CD4-positive, alpha-beta T cell treated with Interleukin-10 for 1 hour (primary cell): ENCODE measurements at regions not wholly inside any gene's neighbourhood (a gene's known extent, or its start where the extent isn't known, plus 50 kb on each side); places are given as distances from the start of the nearest gene placed in this dataset.

Experiments used
- DNase-seq: peaks from one replicate; pipeline ENCODE4 v3.0.0-alpha.2; 2020

DNA sequence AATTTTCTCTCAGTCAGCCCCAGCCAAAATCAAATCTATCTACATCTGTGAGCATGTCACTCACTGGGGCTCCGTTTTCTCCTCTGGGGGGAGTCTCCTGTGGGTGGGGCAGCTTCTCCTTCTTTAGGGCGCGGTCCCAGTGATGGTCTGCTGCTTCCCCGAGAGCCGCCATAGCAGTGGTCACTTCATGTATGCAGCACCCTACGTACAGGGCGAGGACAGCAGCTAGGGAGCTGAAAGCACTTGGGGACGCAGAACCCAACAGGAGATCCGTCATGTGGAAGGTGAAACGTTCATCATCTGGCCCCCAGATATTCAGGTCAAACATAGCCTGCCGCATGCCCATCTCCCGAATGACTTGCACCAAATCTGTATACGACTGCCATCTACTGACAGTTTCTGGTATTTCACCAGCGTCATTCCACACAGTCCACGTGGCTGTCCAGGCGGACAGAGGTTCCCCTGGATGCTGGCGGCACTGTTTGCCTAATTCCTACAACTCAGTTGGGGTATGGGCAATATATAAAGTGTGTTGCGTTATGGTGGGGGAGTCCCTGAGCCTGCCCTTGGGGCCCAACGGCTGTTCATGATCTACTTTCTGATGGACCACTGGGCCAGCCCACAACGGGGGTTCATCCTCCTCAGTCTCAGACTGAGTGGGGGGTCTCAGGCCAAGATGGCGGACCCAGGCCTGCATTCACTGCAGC is 795.0 kb downstream of the EFNA5 start:
- no peak for DNase-seq

DNA sequence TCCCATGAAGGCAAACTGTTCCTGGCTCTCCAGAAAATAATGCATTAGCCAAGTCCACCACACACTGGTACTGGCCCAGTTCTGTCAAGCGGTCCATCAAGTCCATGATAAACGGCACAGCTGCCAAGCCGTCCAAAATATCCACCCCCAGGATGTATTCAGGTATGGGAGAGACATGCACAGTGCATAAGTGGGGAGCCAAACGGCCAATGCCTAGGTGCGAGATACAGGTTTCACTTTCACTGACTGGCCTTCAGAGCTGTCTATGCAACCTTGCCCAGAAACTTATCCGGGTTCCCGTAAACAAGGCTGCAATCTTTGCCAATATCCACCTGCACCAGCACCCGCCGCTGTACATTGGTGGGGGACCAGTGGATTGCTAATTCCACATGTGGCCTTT is 795.8 kb downstream of the EFNA5 start:
- no peak for DNase-seq

DNA sequence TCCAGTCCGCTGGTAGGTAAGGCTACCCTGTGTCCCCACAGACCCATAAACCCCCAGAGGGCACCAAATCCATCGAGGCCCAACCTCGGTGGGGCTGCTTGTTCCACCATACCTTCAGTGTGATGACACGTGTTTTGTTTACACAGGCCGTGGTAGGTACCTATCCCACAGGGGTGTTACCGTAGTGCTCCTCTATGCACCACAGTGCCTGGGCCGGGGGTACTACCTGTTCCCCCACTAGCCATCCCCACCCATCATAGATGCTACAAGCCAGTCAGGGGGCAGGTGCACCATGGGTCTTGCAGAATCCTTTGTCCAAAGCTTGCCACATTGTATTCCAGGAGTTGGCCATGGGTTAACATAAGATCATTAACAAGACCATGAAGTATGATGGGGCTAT is 796.2 kb downstream of the EFNA5 start:
- DNase-seq = no peak

DNA sequence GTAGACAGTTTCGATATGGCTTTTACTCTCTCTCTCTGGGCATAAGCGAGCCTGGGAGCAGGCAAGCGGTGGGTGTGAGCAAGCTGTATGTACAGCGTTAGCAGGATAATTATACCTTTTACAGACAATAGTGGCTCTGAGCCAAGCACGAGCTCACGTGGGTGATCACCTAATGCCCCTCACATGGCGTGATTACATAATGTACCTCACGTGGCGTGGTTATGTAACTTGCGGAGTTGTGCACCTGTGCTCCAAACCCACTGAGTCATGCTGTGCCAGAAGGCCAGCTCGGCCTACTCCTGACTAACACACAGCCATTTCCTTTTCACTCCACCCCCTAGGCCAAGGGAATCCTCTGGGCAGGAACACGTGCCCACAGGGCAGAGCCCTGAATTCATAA is 797.2 kb downstream of the EFNA5 start:
- no peak for DNase-seq

DNA sequence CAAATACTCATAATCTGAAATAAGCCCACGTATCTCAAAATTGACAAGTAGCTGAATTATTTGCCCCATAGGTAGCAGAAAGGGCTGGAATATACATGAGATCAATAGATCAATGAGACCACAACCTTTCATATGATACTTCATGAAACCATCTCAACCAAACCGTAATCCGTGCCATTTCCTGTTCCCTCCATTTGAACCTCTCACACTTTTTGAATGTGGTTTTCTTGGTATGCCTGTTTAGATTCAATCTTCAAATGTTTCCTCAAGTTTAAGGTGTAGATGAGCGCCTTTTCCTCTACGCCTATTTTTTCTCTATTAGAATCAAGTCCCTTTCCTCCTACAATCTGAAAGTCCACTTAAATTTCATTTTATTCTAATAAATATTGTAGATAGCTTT is 805.5 kb downstream of the EFNA5 start:
- no peak for DNase-seq

DNA sequence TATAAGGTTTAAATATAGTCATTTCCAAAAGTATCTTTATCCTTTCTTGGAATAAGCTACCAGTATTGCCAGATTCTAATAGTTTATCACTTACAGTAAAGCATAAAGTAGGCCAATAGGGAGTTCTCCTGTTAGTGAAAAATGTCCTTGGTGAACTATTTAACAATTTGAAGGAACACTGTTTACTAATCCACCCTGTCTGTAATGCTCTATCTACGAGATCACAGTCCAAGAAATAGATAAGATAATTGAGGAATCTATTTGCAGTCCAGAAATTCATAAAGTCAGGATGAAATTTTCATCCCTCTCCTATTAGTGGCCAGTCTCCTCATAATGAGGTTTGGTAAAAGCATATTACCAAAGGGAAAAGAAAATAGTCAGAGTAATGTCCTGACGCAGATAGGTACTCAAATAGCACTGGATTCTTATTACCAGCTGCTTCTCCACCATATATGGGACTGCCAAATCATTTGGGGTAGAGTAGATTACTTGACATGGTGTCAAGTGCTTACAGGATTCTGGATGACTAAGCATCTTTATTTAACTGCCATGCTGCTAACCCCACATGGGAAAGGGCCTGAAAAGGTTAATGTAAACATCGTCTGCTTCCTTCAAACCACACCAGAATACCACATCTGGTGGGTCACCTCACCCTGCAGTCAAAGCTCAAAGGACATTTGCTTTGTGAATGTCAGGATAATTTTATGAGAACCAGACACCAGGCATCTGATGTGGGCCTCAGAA is 808.1 kb downstream of the EFNA5 start:
- no peak for DNase-seq

DNA sequence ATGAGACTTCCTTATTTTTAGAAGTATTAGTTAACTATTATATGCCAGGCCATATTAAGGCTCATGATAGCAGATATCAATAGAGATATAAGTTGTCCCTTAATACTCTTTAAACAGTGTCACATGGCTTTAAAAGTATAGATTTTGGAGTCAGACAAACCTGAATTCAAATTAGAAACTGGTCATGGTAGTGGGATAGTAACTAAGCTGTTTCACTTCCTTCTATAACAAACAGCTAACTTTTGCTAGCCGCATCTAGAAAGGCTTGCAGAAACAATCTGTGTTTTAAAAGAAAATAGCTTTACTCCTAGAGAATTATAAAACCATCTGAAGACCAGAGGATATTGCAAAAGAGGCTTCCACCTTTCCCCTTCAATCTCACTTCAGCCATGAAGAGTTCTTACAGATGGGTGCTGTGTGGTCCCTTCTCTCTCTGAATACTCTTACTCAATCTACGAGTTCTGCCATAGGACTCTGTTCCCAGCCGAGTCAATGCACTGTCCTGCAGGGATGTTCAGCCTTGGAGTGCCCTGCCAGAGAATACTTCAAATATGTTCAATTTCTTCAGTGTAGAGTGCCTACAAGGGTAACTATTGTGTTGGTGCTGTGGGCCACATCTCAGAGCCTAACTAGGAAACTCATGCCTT is 810.2 kb downstream of the EFNA5 start:
- no peak for DNase-seq

DNA sequence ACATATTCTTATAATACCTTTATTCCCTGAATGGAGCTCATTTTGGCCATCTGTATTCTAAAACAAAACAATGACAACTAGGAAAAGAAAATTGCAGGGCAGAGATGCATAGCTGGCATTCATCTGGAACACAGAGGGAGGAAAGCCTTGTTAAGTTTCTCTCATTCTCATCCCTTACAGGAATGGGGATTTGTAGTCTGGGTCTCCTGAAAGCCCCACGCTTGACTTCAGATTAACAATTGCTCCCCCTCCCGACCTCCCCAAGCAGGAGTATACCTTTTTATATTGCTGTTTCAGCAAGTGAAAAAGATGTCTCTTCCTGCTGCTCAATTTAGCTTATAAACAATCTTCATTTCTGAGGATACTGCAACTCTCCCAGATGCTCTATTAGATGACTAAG is 812.1 kb downstream of the EFNA5 start:
- DNase-seq = no peak

DNA sequence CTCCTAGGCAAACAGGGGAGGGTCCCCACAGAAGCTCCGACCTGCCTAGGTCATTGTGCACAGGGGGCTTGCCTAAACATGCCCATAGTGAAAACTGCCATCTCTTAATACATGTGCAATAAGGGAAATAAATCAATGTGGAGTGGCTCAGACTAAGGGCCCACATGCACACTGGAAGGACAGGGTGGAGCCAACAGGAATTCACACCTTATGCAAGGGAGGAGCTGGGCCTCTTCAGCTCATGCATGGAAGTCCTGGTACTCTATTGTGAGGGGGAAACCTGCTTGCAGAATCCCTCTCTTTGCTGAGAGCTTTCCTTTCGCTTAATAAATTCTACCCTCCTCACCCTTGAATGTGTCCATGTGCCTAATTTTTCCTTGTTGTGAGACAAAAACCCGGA is 815.8 kb downstream of the EFNA5 start:
- no peak for DNase-seq

DNA sequence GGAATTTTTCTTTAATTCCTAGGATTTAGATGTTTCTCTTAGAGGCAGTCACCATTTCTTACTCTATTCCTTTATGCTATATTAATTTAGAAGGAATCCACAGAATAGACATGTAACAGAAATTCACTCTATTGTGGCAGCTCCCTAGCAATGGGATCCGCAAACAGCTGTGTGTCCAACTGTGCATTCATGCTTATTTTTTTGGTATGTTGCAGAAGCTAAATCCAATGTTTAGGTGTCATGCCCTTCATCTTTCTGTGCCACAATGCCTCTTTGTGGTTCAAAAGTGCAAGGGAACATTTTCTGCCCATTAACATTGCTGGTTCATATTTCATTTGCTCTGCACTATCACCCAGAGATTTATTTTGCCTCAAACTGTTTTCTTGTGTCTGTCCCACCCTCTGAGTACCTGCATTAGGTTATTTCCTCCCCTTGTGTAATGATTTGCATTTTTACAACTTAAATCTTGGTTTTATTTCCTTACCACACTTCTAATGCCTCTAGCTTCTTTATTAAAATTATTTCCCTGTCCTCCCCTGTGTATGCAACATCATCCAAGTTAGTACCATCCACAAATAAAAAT is 816.5 kb downstream of the EFNA5 start:
- DNase-seq = no peak

DNA sequence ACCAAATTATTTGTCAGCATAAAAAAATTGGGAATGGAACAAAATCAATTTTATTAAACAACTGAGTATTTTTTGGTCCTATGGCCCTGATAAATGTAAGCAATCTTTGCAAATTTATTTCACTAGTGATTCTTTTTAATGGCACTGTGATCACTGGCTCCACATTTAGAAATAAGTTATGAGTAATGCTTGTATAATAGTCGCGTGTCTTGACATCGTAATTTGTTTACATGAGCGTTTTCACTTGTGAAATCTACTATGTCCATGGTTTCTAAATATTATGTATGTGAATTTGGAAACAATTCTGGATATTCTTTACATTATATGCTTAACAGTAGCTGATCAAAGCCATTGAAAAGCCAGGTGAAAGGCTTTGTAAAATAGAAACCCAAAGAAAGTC is 817.5 kb downstream of the EFNA5 start:
- DNase-seq = no peak

DNA sequence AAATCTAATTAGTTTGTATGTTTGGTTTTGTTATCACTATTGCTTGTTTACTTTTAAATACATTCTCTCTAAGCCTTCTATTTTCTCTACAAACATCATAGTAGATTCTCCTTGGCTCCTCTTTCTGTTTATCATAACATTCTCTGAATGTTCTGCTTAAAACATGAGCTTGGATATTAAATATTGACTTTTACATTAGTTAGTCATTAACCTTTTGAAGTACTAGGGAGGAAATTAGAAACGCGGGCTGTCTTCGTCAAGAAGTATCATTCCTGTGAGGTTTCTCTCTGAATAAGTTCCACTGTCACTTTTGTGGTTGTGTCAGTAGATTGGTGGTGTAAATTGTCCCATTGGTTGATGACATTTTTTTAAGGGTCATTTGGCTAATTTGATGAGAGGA is 821.5 kb downstream of the EFNA5 start:
- no peak for DNase-seq

DNA sequence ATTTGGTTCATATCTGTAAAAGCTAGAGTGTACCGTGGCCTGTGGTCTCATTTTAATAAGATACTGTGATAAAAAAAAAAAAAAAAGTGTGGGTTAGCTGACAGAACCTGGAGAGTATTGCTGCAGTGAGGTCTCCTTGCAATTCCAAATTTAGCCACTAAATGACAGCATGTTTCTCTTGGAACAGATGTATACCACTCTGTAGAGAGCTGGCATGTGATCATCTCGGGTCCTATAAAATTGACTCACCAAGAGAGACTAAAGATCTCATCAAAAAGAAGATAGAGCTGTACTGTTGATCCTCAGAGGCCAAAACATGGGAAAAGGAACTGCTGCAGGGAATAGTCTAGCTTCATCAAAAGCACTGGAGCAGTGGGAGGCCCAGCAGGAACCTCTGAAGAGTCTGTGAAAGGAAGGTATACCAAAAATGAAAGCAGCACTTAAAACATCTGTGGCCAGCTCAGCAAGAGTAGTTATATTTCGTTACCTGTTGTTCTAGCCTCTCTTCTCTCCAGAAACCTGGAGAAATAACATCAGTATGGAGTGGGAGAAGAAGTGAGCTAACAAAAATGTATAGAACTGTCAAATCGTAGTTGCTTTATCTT is 826.8 kb downstream of the EFNA5 start:
- no peak for DNase-seq

DNA sequence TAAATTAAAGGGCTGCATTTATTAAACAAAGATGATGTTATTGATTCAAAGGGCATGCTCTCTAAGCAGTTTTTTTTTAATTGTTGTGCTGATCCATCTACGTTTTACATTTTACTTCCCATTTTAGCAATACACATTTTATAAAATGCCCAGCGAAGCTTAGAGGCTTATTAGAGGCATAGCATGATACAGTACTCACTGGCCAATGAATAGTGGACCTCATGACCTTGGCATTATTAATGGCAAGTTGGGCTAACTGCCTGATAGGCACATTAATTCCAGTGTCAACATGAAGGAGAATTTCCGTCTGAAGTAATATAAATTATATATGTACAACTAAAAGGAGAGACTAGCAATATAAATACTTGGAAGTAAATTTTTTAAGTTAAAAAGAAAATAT is 837.2 kb downstream of the EFNA5 start:
- no peak for DNase-seq

DNA sequence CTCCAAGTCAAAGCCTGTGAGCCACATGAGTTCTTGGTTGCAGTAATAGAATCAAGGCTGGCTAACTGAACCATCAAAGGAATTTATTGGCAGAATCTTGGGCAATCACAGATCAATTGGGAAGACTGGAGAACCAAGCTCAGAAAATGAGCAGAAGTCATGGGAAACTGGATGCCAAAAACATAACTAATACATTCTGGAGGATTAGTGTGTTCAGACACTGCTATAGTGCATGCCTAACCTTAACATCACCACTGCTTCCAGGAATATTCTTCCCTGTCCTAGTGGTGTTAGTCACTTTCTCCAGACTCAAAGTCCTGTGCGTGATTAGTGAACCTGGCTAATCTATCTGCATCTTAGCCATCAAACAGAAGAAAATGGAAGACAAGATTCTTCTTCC is 843.7 kb downstream of the EFNA5 start:
- DNase-seq = no peak

DNA sequence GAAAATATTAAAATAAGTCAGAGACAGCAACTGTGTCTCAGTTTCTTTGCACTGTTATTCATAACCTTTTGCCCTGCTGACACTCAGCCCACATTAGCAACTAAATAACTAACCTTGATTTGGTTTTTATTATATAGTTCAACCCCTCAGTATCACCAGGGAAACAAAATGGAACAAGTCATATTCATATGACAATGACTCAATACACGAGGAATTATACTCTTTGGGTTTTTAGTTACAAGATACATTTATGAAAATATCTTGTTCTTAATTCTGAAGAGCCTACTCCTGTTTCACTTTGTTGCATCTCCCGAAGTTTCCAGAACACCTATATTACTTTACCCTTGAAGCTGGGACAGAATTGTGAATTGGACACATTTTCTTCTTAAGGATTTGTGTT is 845.4 kb downstream of the EFNA5 start:
- no peak for DNase-seq

DNA sequence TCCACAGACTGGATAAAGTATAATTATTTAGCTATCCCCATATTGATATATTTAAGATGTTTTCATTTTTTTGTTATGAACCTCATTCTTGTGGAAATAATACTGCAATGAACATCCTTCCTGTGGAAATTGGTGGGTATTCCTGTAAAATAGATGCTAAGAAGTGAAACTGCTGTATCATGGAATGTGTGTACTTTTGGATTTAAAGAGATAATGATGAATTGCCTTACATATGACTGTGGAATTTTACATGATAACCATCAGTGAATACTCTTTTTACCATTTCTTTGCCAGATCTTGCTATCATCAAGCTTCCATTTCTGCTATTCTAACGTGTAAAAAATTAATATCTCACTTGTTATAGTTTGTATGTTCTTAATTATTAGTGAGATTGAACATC is 847.9 kb downstream of the EFNA5 start:
- DNase-seq = no peak

DNA sequence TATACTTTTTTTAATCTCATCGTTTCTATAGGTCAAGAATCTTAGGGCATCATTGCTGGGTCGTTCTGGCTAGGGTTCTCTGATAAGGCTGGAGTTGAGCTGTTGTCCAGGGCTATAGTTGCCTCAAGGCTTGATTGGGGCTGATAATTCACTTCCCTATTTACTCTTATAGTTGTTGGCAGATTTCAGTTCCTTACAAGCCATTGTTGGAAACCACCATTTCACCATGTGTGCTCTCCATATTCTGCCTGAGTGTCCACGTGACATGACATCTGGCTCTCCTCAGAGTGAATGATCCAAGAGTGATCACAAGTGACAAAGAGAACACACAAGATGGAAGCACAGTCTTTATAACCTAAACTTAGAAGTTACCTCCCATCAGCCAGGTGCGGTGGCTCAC is 852.2 kb downstream of the EFNA5 start:
- no peak for DNase-seq

DNA sequence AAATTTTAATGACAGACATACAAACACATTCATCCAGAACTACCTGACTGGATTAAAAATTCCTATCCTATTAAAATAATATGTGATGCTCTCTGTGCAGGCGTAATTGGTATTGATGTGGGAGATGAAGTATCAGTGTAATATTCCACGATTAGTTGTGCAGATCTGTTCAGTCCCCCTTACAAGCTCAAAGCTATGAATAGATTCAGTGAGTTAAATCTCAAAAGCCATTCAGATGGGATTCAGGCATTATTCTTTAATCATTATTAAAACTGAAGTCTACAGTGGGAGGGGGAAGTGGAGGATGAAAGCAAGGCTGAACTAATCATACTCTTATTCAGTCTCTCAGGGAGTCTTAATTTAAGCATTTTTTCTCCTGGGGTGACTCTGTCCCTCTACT is 855.8 kb downstream of the EFNA5 start:
- DNase-seq = no peak

DNA sequence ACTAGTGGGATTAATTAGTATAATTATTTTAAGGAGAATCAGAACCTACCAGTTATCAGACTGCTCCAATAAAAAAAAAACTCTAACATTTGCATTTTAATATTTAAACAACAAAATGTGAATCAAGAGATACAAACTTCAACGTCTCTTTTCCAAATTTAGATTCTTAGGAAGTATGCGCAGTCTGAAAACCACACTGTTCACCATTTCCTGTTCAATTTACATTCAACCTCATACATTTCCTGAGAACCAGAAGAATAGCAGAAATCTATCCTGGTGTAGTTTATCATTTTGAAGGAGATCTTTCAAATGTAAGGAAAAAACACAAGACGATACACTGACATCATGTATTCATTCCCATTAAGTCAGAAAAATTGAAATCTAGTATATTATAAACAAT is 869.2 kb downstream of the EFNA5 start:
- no peak for DNase-seq

DNA sequence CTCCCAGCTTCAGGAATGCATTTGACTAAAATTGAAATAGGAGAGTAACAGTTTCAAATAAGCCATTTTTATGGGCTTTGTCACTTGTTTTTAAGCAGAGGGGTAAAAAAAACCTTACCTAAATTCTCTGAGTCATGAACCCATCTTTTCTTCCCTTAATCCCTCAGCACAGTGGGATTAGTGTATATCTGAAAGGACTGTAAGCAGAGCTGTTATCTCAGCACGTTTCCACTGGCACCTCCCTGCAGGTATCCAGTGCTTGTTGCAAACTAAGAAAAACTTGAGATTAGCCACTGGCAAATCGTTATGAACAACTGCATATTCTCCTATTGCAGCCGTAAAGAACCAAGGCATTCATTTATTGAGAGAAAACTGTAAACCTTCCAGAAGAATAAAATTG is 872.7 kb downstream of the EFNA5 start:
- no peak for DNase-seq

DNA sequence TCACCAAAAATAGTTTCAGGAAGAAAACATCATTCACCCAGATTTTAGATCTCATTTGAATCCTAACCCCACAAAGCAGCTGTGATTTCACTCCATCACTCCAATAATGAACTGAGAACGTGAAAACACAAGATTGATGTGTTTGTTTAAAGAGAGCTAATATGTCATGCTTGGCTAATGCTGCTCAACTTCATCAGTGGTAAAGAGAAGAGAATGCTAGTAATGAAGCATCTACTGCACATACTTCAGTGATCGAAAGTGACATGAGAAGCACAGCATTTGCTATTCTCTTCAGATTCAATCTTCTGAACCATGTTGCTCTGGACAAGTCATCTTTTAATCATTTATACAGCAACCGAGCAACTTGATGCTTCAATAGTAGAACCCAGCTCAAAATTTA is 874.7 kb downstream of the EFNA5 start:
- DNase-seq = no peak

DNA sequence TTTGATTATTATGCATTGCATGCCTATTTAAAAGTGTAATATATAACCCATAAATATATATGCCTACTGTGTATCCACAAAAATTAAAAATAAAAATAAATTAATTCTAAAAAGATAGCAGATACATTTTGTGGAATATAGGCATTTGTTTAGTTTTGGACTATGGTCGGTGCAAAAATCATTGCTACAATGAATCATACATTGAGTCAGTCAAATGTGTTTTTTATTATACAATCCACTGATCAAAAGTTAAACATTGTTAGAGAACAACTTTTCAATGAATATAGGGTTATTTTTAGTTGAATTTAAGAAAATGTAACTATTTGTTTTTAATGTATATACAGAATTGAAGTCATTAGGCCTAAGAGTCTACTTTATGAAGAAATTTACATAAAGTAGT is 885.9 kb downstream of the EFNA5 start:
- DNase-seq = no peak

DNA sequence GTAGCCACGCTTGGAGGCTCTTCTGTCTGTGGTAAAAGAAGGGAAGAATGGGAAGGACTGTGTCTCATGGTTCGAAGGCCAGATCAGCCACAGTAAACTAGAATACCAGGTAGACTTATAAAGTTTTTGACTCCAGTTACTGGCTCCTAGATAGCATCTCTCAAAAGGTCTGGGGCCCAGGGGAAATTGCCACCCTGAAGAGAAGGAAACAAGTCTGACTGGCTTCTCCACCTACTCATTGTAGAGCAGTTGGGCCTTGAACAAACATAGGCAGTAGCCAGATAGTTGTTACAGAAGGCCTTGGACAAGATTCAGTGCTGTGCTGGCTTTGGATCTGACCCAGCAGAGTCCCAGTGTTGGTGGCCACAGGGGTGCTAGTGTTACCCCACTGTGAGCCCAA is 890.4 kb downstream of the EFNA5 start:
- DNase-seq = no peak
